ENCODE measurements at regions not wholly inside any gene's neighbourhood (a gene's known extent, or its start where the extent isn't known, plus 50 kb on each side); places are given as distances from the start of the nearest gene placed in this dataset.
"Not testable (repeated sequence)": the region's sequence is repeated elsewhere in the genome, so short reads cannot be mapped to it uniquely, and the experiment has no call there.

GRCh38 chr9:31034311-31034710, 1350.1 kb upstream of the ACO1 start:
- Mint-ChIP-seq H3K4me3 (ENCODE audit: unreplicated experiment) (no peak overlapping the region), H3K36me3 (ENCODE audit: insufficient read depth, unreplicated experiment) (no peaks in the 10 kb centered on the region), H3K27me3 (ENCODE audit: insufficient read depth, unreplicated experiment) (peaks cover 2% of the 10 kb centered on the region), H3K4me1 (ENCODE audit: low read depth, unreplicated experiment) (no peaks in the 10 kb centered on the region), H3K27ac (ENCODE audit: unreplicated experiment) (no peak overlapping the region), H3K9me3 (ENCODE audit: unreplicated experiment) (no peaks in the 10 kb centered on the region)
- no TSS peak for BruUV-seq (replicated peaks)
- no peak for DNase-seq
- intact Hi-C loops (cut with micrococcal nuclease; ENCODE audit: unreplicated experiment) = no loop called here
- H3K36me3 ChIP-seq (ENCODE audit: control insufficient read depth, insufficient read depth, low read length) = no peaks in the 10 kb centered on the region
- no peaks in the 10 kb centered on the region for H3K9me3 ChIP-seq
- POLR2A ChIA-PET = no interaction called here
- H3K4me3 ChIP-seq (ENCODE audit: low read depth, low read length) = no peak overlapping the region
- no peaks in the 10 kb centered on the region for H3K27me3 ChIP-seq (replicated peaks; ENCODE audit: control insufficient read depth, insufficient read depth, low read length)
- CTCF ChIA-PET = no interaction called here
- 0 out of 2 replicates have a peak, but pooled peaks cover 4% of the 10 kb centered on the region for H3K4me1 ChIP-seq
- TF ChIP-seq, protein P1, sequence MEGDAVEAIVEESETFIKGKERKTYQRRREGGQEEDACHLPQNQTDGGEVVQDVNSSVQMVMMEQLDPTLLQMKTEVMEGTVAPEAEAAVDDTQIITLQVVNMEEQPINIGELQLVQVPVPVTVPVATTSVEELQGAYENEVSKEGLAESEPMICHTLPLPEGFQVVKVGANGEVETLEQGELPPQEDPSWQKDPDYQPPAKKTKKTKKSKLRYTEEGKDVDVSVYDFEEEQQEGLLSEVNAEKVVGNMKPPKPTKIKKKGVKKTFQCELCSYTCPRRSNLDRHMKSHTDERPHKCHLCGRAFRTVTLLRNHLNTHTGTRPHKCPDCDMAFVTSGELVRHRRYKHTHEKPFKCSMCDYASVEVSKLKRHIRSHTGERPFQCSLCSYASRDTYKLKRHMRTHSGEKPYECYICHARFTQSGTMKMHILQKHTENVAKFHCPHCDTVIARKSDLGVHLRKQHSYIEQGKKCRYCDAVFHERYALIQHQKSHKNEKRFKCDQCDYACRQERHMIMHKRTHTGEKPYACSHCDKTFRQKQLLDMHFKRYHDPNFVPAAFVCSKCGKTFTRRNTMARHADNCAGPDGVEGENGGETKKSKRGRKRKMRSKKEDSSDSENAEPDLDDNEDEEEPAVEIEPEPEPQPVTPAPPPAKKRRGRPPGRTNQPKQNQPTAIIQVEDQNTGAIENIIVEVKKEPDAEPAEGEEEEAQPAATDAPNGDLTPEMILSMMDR (IDR thresholded peaks at IDR 0.05; ENCODE audit: insufficient read depth in 1 of 2, low read depth in 1 of 2, low read length in 1 of 2, severe bottlenecking in 1 of 2, unreplicated experiment in 1 of 2) = no peak

DNA sequence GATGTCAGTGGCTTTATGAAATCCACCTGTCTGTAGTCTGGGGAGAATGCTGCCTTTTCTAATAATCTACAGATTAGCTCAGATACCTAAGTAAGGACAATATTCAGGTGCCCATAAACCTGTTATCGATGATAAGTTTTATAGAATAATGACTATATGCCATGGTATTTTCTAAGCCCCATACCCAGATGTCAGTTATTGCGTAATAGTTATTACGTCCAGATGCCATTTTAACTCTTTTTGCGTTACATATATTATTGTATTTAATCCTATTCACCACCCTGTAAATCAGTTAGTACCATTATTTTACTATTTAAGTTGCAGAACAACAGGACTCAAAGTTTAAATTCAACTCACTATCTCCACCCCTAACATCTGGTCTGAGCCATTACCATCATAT, 1343.9 kb upstream of the ACO1 start:
- POLR2A ChIA-PET = no interaction called here
- no peaks in the 10 kb centered on the region for H3K36me3 Mint-ChIP-seq (ENCODE audit: insufficient read depth, unreplicated experiment)

DNA sequence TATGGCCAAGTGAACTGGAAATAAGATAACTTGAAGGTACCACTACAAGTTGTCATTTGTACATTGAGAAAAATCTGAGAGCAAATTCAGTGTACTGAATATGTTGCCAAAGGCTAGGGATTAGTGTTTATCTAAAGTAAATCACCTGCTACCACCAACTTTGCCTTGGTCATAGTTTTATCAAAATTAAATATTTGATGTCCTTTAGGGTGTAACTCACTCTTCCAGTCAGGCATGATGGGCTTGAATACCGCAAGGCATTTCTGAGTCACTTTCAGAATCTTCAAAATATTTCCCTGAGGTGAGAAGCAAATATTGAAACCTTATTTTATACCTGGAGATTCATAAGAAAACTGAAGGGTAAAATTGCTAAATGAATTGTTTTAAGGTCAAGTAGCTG, 1338.6 kb upstream of the ACO1 start:
- Mint-ChIP-seq H3K9me3 (ENCODE audit: unreplicated experiment) (no peaks in the 10 kb centered on the region), H3K27ac (ENCODE audit: unreplicated experiment) (no peak overlapping the region), H3K27me3 (ENCODE audit: insufficient read depth, unreplicated experiment) (no peaks in the 10 kb centered on the region), H3K36me3 (ENCODE audit: insufficient read depth, unreplicated experiment) (no peaks in the 10 kb centered on the region), H3K4me1 (ENCODE audit: low read depth, unreplicated experiment) (peaks cover 20% of the 10 kb centered on the region), H3K4me3 (ENCODE audit: unreplicated experiment) (no peak overlapping the region)
- no peak overlapping the region for H3K4me3 ChIP-seq (ENCODE audit: low read depth, low read length)
- no peaks in the 10 kb centered on the region for H3K36me3 ChIP-seq (ENCODE audit: control insufficient read depth, insufficient read depth, low read length)
- ChIA-PET POLR2A (no interaction called here), CTCF (no interaction called here)
- H3K9me3 ChIP-seq = 0 out of 2 replicates have a peak, but pooled peaks cover 3% of the 10 kb centered on the region
- H3K27me3 ChIP-seq (replicated peaks; ENCODE audit: control insufficient read depth, insufficient read depth, low read length) = no peaks in the 10 kb centered on the region
- no TSS peak for BruUV-seq (replicated peaks)
- TF ChIP-seq, protein P1 (IDR thresholded peaks at IDR 0.05; ENCODE audit: insufficient read depth in 1 of 2, low read depth in 1 of 2, low read length in 1 of 2, severe bottlenecking in 1 of 2, unreplicated experiment in 1 of 2) = no peak
- peak in 1 of 2 experiments; percentile 22 for DNase-seq
- intact Hi-C loops (cut with micrococcal nuclease; ENCODE audit: unreplicated experiment) = loop anchor here (2.0 kb wide), 1 partner anchor 15 kb away; no protein-coding TSS in a partner anchor
- H3K4me1 ChIP-seq = peaks cover 29% of the 10 kb centered on the region

More for the DNA sequence above, 1343.9 kb upstream of the ACO1 start:
- no peaks in the 10 kb centered on the region for H3K27me3 ChIP-seq (replicated peaks; ENCODE audit: control insufficient read depth, insufficient read depth, low read length)
- 0 out of 2 replicates have a peak, but pooled peaks cover 3% of the 10 kb centered on the region for H3K9me3 ChIP-seq
- no TSS peak for BruUV-seq (replicated peaks)
- peaks cover 11% of the 10 kb centered on the region for H3K4me1 ChIP-seq
- Mint-ChIP-seq H3K4me1 (ENCODE audit: low read depth, unreplicated experiment) (no peaks in the 10 kb centered on the region), H3K9me3 (ENCODE audit: unreplicated experiment) (no peaks in the 10 kb centered on the region), H3K4me3 (ENCODE audit: unreplicated experiment) (no peak overlapping the region), H3K27me3 (ENCODE audit: insufficient read depth, unreplicated experiment) (no peaks in the 10 kb centered on the region), H3K27ac (ENCODE audit: unreplicated experiment) (no peak overlapping the region)
- CTCF ChIA-PET = no interaction called here
- no peak for DNase-seq
- H3K4me3 ChIP-seq (ENCODE audit: low read depth, low read length) = no peak overlapping the region
- TF ChIP-seq, protein P1 (IDR thresholded peaks at IDR 0.05; ENCODE audit: insufficient read depth in 1 of 2, low read depth in 1 of 2, low read length in 1 of 2, severe bottlenecking in 1 of 2, unreplicated experiment in 1 of 2) = no peak
- H3K36me3 ChIP-seq (ENCODE audit: control insufficient read depth, insufficient read depth, low read length) = no peaks in the 10 kb centered on the region
- intact Hi-C loops (cut with micrococcal nuclease; ENCODE audit: unreplicated experiment) = no loop called here

DNA sequence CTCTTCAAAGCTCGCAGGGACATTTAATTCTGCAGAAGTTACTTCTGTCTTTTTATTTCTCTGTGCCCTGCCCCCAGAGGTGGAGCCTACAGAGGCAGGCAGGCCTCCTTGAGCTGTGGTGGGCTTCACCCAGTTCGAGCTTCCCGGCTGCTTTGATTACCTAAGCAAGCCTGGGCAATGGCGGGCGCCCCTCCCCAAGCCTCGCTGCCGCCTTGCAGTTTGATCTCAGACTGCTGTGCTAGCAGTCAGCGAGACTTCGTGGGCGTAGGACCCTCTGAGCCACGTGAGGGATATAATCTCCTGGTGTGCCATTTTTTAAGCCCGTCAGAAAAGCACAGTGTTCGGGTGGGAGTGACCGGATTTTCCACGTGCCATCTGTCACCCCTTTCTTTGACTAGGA, 1322.9 kb upstream of the ACO1 start:
- H3K4me1 Mint-ChIP-seq (ENCODE audit: low read depth, unreplicated experiment); POLR2A ChIA-PET; H3K4me3 Mint-ChIP-seq (ENCODE audit: unreplicated experiment); H3K27ac Mint-ChIP-seq (ENCODE audit: unreplicated experiment); intact Hi-C loops (cut with micrococcal nuclease; ENCODE audit: unreplicated experiment); H3K36me3 Mint-ChIP-seq (ENCODE audit: insufficient read depth, unreplicated experiment); H3K4me1 ChIP-seq; H3K36me3 ChIP-seq (ENCODE audit: control insufficient read depth, insufficient read depth, low read length); H3K27me3 Mint-ChIP-seq (ENCODE audit: insufficient read depth, unreplicated experiment); H3K27me3 ChIP-seq (replicated peaks; ENCODE audit: control insufficient read depth, insufficient read depth, low read length); H3K4me3 ChIP-seq (ENCODE audit: low read depth, low read length); H3K9me3 ChIP-seq; H3K9me3 Mint-ChIP-seq (ENCODE audit: unreplicated experiment); BruUV-seq (replicated peaks); DNase-seq; CTCF ChIA-PET: not testable (repeated sequence)
